ENCODE measurements at regions not wholly inside any gene's neighbourhood (a gene's known extent, or its start where the extent isn't known, plus 50 kb on each side); places are given as distances from the start of the nearest gene placed in this dataset.

DNA sequence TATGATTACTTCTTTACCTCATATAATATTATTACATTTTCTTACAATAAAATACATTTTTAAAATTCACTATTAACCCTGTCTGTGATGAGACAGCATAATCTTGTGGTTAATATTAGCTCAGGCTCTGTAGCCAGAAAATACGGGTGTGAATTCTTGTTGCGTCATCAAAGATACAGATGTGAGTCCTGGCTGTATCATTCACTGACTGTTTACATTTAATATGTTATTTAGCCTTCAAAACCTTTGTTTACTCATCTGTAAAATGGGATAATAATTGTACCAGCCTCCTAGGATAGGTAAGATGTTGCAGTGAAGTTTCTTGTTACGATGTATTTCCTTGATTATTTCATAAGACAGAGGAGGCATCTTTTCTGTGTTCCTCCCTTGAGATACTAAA is 184.7 kb upstream of the PRPS1L1 start:
- intact Hi-C loops (cut with micrococcal nuclease; ENCODE audit: unreplicated experiment) = no loop called here
- ChIA-PET CTCF (ENCODE audit: unreplicated experiment) (no interaction called here), POLR2A (interaction anchor here (0.6 kb wide), 1 partner anchor 1181 kb away, joined by 3 read pairs; no protein-coding TSS in a partner anchor)
- Histone ChIP-seq H3K4me2 (ENCODE audit: low read length) (no peak overlapping the region), H3K4me3 (ENCODE audit: low read depth, low read length, poor library complexity, severe bottlenecking) (no peak overlapping the region), H3K79me2 (ENCODE audit: insufficient read depth, low read depth, low read length) (no peaks in the 10 kb centered on the region), H2AFZ (ENCODE audit: low read length) (no peak overlapping the region), H4K20me1 (ENCODE audit: insufficient read depth, low read length) (no peaks in the 10 kb centered on the region), H3K36me3 (ENCODE audit: insufficient read depth, low read length) (no peaks in the 10 kb centered on the region), H3K9me2 (ENCODE audit: insufficient read depth, low read length) (no peaks in the 10 kb centered on the region), H3K4me1 (ENCODE audit: insufficient read depth, low read length, poor library complexity, severe bottlenecking) (no peaks in the 10 kb centered on the region), H3K9me3 (ENCODE audit: low read length) (no peaks in the 10 kb centered on the region), H3K27ac (ENCODE audit: low read depth, low read length, poor library complexity, severe bottlenecking) (no peak overlapping the region)
- BruUV-seq (replicated peaks) = no TSS peak
- DNase-seq (ENCODE audit: low spot score) = no peak
- TF ChIP-seq, protein P1, sequence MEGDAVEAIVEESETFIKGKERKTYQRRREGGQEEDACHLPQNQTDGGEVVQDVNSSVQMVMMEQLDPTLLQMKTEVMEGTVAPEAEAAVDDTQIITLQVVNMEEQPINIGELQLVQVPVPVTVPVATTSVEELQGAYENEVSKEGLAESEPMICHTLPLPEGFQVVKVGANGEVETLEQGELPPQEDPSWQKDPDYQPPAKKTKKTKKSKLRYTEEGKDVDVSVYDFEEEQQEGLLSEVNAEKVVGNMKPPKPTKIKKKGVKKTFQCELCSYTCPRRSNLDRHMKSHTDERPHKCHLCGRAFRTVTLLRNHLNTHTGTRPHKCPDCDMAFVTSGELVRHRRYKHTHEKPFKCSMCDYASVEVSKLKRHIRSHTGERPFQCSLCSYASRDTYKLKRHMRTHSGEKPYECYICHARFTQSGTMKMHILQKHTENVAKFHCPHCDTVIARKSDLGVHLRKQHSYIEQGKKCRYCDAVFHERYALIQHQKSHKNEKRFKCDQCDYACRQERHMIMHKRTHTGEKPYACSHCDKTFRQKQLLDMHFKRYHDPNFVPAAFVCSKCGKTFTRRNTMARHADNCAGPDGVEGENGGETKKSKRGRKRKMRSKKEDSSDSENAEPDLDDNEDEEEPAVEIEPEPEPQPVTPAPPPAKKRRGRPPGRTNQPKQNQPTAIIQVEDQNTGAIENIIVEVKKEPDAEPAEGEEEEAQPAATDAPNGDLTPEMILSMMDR (conservative IDR thresholded peaks at IDR 0.05; ENCODE audit: low read length) = no peak

DNA sequence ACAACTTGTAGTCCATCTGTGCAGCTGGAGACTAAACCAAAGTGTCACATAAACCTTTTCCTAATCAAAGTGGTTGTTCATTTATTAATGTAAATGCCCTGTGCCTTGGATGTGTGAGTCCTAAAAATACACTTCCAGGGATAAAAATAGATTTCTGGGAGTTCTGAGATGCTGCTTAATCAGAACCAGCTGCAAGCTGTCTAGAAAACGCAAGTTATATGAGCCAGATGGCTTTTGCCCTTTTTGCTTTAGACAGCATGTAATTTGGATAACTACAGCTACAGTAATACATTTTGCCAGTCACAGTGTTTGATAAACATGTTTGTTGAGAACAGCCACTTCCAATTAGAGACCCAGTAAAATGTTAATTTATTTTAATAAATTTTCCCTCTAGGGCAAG is 185.1 kb upstream of the PRPS1L1 start:
- DNase-seq (ENCODE audit: low spot score) = no peak
- no peaks in the 10 kb centered on the region for H3K4me1 ChIP-seq (ENCODE audit: insufficient read depth, low read length, poor library complexity, severe bottlenecking)
- H3K36me3 ChIP-seq (ENCODE audit: insufficient read depth, low read length) = no peaks in the 10 kb centered on the region
- POLR2A ChIA-PET = interaction anchor here (0.6 kb wide), 1 partner anchor 1181 kb away, joined by 3 read pairs; no protein-coding TSS in a partner anchor
- no peak overlapping the region for H3K4me2 ChIP-seq (ENCODE audit: low read length)
- H4K20me1 ChIP-seq (ENCODE audit: insufficient read depth, low read length) = no peaks in the 10 kb centered on the region
- CTCF ChIA-PET (ENCODE audit: unreplicated experiment) = no interaction called here
- no peak for TF ChIP-seq EZH2phosphoT487 (IDR thresholded peaks at IDR 0.05; ENCODE audit: borderline replicate concordance, low read depth, low read length)
- TF ChIP-seq, protein P1 (conservative IDR thresholded peaks at IDR 0.05; ENCODE audit: low read length) = no peak
- no peak overlapping the region for H3K27ac ChIP-seq (ENCODE audit: low read depth, low read length, poor library complexity, severe bottlenecking)
- H3K4me3 ChIP-seq (ENCODE audit: low read depth, low read length, poor library complexity, severe bottlenecking) = no peak overlapping the region
- BruUV-seq (replicated peaks) = no TSS peak
- H3K79me2 ChIP-seq (ENCODE audit: insufficient read depth, low read depth, low read length) = no peaks in the 10 kb centered on the region
- no peak overlapping the region for H2AFZ ChIP-seq (ENCODE audit: low read length)
- no peaks in the 10 kb centered on the region for H3K9me2 ChIP-seq (ENCODE audit: insufficient read depth, low read length)
- H3K9me3 ChIP-seq (ENCODE audit: low read length) = no peaks in the 10 kb centered on the region
- intact Hi-C loops (cut with micrococcal nuclease; ENCODE audit: unreplicated experiment) = no loop called here

DNA sequence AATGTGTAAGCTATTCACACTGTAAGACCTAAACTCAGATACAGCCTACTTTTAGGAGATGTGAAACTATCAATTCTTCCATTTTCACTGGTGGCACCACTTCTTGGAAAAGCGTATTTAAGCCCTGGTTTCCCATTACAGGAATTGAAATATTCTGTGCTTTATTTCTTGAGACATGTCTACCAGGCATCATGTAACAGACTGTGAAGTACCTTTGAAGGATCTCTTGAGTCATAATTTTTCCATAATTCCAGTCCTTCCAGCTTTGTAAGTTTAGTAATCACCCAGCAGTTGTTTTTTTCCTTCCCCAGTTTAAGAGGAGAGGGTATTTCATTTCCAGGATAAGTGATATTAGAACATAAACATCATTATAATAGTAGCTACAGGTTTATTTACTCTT is 186.0 kb upstream of the PRPS1L1 start:
- ChIA-PET POLR2A (interaction anchor here (0.8 to 1.6 kb wide), 3 partner anchors 10 to 20 kb away, joined by 3 to 8 read pairs (median 4); no protein-coding TSS in a partner anchor), CTCF (ENCODE audit: unreplicated experiment) (no interaction called here)
- Histone ChIP-seq H3K4me2 (ENCODE audit: low read length) (no peak overlapping the region), H3K4me1 (ENCODE audit: insufficient read depth, low read length, poor library complexity, severe bottlenecking) (no peaks in the 10 kb centered on the region), H3K9me2 (ENCODE audit: insufficient read depth, low read length) (no peaks in the 10 kb centered on the region), H4K20me1 (ENCODE audit: insufficient read depth, low read length) (no peaks in the 10 kb centered on the region), H3K27ac (ENCODE audit: low read depth, low read length, poor library complexity, severe bottlenecking) (no peak overlapping the region), H3K79me2 (ENCODE audit: insufficient read depth, low read depth, low read length) (no peaks in the 10 kb centered on the region), H2AFZ (ENCODE audit: low read length) (no peak overlapping the region), H3K36me3 (ENCODE audit: insufficient read depth, low read length) (no peaks in the 10 kb centered on the region), H3K4me3 (ENCODE audit: low read depth, low read length, poor library complexity, severe bottlenecking) (no peak overlapping the region), H3K9me3 (ENCODE audit: low read length) (no peaks in the 10 kb centered on the region)
- no TSS peak for BruUV-seq (replicated peaks)
- TF ChIP-seq, protein P1 (conservative IDR thresholded peaks at IDR 0.05; ENCODE audit: low read length) = no peak
- TF ChIP-seq EZH2phosphoT487 (IDR thresholded peaks at IDR 0.05; ENCODE audit: borderline replicate concordance, low read depth, low read length) = no peak
- DNase-seq (ENCODE audit: low spot score) = no peak
- intact Hi-C loops (cut with micrococcal nuclease; ENCODE audit: unreplicated experiment) = no loop called here
